HG03457 (cell line): ENCODE measurements at regions not wholly inside any gene's neighbourhood (a gene's known extent, or its start where the extent isn't known, plus 50 kb on each side); places are given as distances from the start of the nearest gene placed in this dataset.

Source experiments
- ATAC-seq: cut with Tn5 transposase; IDR thresholded peaks from one replicate; pipeline ENCODE4 v1.9.1; 2021; ENCODE audit warnings: moderate number of reproducible peaks; ENCODE audit not compliant: unreplicated experiment

- no peak for ATAC-seq
Measured at GRCh38 chr6:105780146-105780860, 305.8 kb upstream of the PRDM1 start.

GRCh38 chr6:105779110-105779509, 307.0 kb upstream of the PRDM1 start:
- no peak for ATAC-seq

DNA sequence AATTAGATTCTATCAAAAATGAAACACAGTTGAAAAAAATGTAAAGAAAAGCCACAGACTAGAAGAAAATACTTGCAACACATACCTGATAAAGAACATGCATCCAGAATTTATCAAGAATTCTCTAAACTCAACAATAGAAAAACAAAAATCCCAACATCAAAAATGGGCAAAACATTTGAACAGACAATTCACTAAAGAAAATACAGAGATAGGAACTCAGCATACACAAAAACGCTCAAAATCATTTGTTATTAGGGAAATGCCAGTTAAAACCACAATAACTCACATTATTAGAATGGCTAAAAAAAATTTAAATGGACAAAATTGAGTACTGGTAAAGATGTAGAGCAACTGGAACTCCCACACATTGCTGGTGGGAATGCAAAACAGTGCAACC, 311.0 kb upstream of the PRDM1 start:
- no peak for ATAC-seq

- peak; percentile 92 for ATAC-seq
Measured at GRCh38 chr6:105774247-105774646, 311.9 kb upstream of the PRDM1 start.

GRCh38 chr6:105771313-105771970, 314.7 kb upstream of the PRDM1 start:
- ATAC-seq = no peak

DNA sequence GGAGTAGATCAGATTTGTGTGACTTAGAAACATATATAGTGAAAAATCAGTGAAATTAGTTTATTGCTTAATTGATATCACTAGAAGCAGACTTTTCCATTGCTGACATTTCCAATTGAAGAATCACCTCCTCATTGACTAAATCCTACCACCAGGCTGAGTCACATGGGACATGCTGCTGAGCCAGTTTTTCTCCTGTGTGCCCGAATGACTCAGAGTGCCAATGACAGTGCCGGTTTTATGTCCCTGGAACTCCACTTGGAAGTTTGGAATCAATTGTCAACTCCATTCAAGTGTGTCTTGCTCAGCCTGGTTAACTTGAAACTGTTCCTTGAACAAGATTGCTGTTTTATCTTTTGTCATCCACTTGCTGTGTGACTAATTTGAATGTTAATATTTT, 316.1 kb upstream of the PRDM1 start:
- no peak for ATAC-seq

DNA sequence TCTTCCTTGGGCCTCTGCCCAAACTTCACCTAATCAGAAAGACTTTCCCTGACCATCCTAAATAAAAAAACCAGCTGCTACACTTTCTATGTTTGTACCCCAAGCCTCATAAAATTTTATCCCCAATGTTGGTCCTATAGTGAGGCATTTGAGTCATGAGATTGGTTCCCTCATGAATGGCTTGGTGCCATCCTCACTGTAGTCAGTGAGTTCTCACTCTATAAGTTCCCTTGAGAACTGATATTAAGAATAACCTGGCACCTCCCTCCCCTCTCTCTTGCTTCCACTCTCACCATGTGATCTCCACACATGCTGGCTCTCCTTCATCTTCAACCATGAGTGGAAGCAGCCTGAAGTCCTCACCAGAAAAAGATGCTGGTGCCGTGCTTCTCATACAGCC, 316.9 kb upstream of the PRDM1 start:
- ATAC-seq = no peak

DNA sequence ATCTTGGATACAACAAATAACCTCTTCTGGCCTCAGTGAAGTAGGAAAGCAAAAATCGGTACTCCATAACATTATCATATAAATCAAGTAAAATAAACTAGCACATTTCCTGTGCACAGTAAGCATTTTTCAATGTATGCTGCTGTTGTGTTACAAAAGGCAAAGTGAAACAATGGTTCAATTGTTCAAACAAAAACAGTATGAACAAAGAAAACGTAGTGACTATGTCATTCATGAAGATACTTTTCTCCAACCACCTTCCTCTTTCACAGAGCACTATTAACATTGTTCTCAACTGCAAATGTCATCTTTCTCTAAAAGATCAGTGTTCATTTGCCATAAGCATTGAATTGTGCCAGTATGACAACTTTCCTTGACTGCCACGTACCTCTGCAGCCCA, 318.6 kb upstream of the PRDM1 start:
- ATAC-seq = no peak

- ATAC-seq = no peak
Measured at GRCh38 chr6:105765239-105765638, 320.9 kb upstream of the PRDM1 start.

- ATAC-seq = no peak
Measured at GRCh38 chr6:105764315-105764714, 321.8 kb upstream of the PRDM1 start.

- no peak for ATAC-seq
Measured at GRCh38 chr6:105763866-105764265, 322.3 kb upstream of the PRDM1 start.

GRCh38 chr6:105760746-105761145, 325.4 kb upstream of the PRDM1 start:
- ATAC-seq = no peak

- ATAC-seq = no peak
Measured at GRCh38 chr6:105759946-105760345, 326.2 kb upstream of the PRDM1 start.

DNA sequence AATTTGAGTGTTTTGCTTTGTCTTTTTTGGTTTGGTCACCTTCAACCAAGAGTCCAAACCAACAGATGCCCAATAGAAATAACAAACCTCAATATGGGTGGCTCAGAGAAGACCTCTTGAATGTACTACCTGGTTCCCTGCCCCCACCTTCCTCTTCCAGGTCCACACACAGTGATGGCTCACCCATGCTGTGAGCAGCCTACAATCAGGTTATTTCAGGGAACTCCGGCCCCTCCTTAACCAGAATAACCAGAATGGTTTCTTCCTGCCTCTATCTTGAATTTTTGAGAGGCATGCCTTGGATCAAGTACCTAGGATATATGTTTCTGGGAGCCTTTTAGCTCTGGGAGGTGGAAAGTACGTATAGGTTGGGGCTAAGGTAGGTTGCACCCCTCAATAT, 327.1 kb upstream of the PRDM1 start:
- no peak for ATAC-seq

- peak; percentile 95 for ATAC-seq
Measured at GRCh38 chr6:105757512-105758200, 328.5 kb upstream of the PRDM1 start.

DNA sequence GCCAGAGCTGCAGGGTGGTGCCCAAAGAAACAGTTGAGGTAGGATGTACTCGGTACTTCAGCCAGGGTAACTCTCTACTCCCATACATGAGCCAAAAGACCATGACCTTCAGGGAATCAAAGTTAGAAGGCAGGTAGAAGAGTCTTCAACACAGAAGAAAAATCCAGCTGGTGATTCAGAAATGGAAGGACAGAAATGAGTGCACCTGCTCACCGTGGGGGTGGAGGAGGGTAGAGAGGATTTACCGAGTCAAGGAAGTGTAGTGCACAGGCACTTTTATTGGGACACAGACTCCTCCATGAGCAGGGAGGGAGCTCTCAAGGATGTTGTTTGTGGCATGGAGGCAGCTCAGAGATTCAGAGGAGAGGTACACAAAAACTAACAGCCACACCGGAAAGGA, 330.3 kb upstream of the PRDM1 start:
- no peak for ATAC-seq

DNA sequence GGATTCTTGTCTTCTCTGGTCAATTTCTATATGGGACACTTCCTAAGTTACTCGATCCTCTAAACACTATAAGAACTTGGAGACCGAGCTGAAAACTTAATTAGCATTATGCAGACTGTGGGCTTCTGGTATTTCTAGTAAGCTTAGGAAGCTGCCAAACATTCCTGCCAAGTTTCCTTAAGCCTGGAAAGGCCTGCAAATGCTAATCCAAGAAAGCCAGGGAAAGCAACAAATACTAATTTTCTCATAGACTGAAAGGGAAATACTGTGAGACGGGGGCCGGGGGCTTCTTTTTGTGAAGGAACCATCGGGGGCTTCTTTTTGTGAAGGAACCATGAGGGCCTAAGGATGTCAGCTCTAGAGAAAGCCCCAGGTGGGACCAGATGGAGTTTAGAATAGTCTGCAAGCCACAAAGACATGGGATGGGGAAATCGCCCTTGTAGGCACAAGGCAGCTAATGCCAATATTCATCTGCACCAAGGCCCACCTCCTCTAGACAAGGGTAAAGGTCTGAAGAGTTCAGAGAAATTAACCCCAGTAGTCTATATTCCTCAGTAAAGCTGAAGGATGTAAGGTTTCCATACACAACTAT, 332.4 kb upstream of the PRDM1 start:
- ATAC-seq = no peak

GRCh38 chr6:105753207-105753606, 332.9 kb upstream of the PRDM1 start:
- no peak for ATAC-seq

GRCh38 chr6:105750089-105750488, 336.0 kb upstream of the PRDM1 start:
- no peak for ATAC-seq

DNA sequence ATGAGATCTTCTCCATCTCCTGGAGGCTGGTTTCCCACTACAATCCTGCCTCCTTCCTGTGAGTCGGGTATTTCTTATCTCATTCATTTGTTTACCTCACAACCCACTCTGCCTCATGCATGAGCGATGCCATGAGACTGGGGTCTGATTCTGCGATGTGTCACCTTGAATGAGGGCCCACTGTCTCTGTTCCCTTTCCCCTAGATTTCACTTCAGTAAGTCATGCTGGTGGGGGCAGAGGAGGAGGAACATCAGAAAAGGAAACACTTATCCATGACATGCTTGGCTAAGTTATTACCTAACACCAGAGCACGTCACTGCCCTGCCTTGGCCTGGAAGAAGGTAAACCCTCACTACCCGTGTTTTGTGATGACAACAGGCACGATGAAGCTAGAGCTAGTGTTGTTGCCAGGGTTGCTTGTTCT, 337.4 kb upstream of the PRDM1 start:
- no peak for ATAC-seq

- no peak for ATAC-seq
Measured at GRCh38 chr6:105747823-105748405, 338.2 kb upstream of the PRDM1 start.
